B cell (primary cell): ENCODE measurements at regions not wholly inside any gene's neighbourhood (a gene's known extent, or its start where the extent isn't known, plus 50 kb on each side); places are given as distances from the start of the nearest gene placed in this dataset.

Experiments
- ATAC-seq: fragments of 200-7000 bp; cut with Tn5 transposase; one replicate; pipeline ENCODE4 v1.10.0; 2021; ENCODE audit warnings: low read depth, mild to moderate bottlenecking, moderate number of reproducible peaks, moderate library complexity
- CTCF ChIA-PET: fragments of 350-600 bp; sonication (Branson Sonifier 250); formaldehyde crosslinking; loops from one replicate; lab custom pipeline; 2021; ENCODE audit warnings: antibody characterized with exemption, inconsistent platforms; lab: Charles Lee
- POLR2A ChIA-PET: fragments of 350-600 bp; sonication (Branson Sonifier 250); formaldehyde crosslinking; loops from one replicate; lab custom pipeline; 2021; ENCODE audit warnings: antibody characterized with exemption; lab: Charles Lee
- DNase-seq: peaks from one replicate; pipeline ENCODE4 v3.0.0; 2013
- H2AFZ ChIP-seq: 2 replicates; pipeline ENCODE4 v1.6.1; 2012; ENCODE audit warnings: mild to moderate bottlenecking, low read depth, low read length; ENCODE audit not compliant: insufficient read depth, poor library complexity, severe bottlenecking
- H3K27ac ChIP-seq, 2 donors: 1 replicate in 1 of 2; 2 replicates in 1 of 2; pipeline ENCODE4 v1.5.1; 2012 to 2013; ENCODE audit warnings: low read length in 2 of 2, mild to moderate bottlenecking in 2 of 2, moderate library complexity in 1 of 2
- H3K27me3 ChIP-seq, 4 experiments: fragments of 200-600 bp in 1 of 4; sonication (generic) in 1 of 4; replicated peaks in 1 of 4; 1 replicate in 2 of 4; 2 replicates in 2 of 4; pipeline versions ENCODE4 v1.6.1 to v1.7.0; 2013 to 2016; ENCODE audit warnings: low read length in 3 of 4, mild to moderate bottlenecking in 2 of 4, mixed read lengths in 1 of 4, moderate library complexity in 1 of 4; ENCODE audit not compliant: insufficient read depth in 4 of 4, control insufficient read depth in 3 of 4; ENCODE audit errors: control extremely low read depth in 1 of 4
- H3K36me3 ChIP-seq, 2 experiments: replicated peaks in 1 of 2; 1 replicate in 1 of 2; 2 replicates in 1 of 2; pipeline versions ENCODE4 v1.6.1 to v1.7.1; 2013; ENCODE audit warnings: low read length in 1 of 2; ENCODE audit not compliant: insufficient read depth in 2 of 2, control insufficient read depth in 1 of 2; ENCODE audit errors: control extremely low read depth in 1 of 2, extremely low read depth in 1 of 2
- H3K4me1 ChIP-seq, 2 donors: fragments of 200-600 bp in 1 of 2; sonication (generic) in 1 of 2; 1 replicate in 1 of 2; 2 replicates in 1 of 2; pipeline versions ENCODE4 v1.5.1 to v1.6.1; 2013 to 2017; ENCODE audit warnings: low read length in 2 of 2; ENCODE audit not compliant: control insufficient read depth in 2 of 2, insufficient read depth in 2 of 2
- H3K4me2 ChIP-seq: replicated peaks from 2 replicates; pipeline ENCODE3; 2012; ENCODE audit warnings: mild to moderate bottlenecking, low read depth, low read length; ENCODE audit not compliant: poor library complexity, severe bottlenecking
- H3K4me3 ChIP-seq, 5 experiments: fragments of 200-600 bp in 1 of 5; sonication (generic) in 1 of 5; 1 replicate in 3 of 5; 2 replicates in 2 of 5; pipeline versions ENCODE4 v1.5.1 to v1.7.0; 2011 to 2016; ENCODE audit warnings: low read length in 4 of 5, mild to moderate bottlenecking in 4 of 5, low read depth in 2 of 5, control low read depth in 1 of 5, moderate library complexity in 1 of 5; ENCODE audit not compliant: insufficient read depth in 1 of 5; ENCODE audit errors: control extremely low read depth in 1 of 5, extremely low read depth in 1 of 5
- H3K79me2 ChIP-seq: fragments of 200-600 bp; sonication (generic); one replicate; pipeline ENCODE4 v1.6.0; 2016; ENCODE audit warnings: low read length; ENCODE audit not compliant: control insufficient read depth, insufficient read depth
- H3K9ac ChIP-seq: fragments of 200-600 bp; sonication (generic); 2 replicates; pipeline ENCODE4 v1.6.1; 2017; ENCODE audit warnings: mild to moderate bottlenecking, low read length, moderate library complexity
- H3K9me3 ChIP-seq, 3 donors: one replicate each; pipeline versions ENCODE4 v1.6.1 to v1.7.1; 2013; ENCODE audit warnings: low read length in 2 of 3; ENCODE audit not compliant: control insufficient read depth in 2 of 3, insufficient read depth in 1 of 3; ENCODE audit errors: control extremely low read depth in 1 of 3
- H4K20me1 ChIP-seq: 2 replicates; pipeline ENCODE4 v1.6.0; 2012; ENCODE audit warnings: mild to moderate bottlenecking, low read length; ENCODE audit not compliant: insufficient read depth, control insufficient read depth, poor library complexity, severe bottlenecking
- H3K27ac Mint-ChIP-seq: one replicate; pipeline ENCODE4 v1.8.0; 2021; ENCODE audit warnings: mixed read lengths
- H3K27me3 Mint-ChIP-seq: one replicate; pipeline ENCODE4 v1.8.0; 2021; ENCODE audit warnings: mixed read lengths
- H3K4me1 Mint-ChIP-seq: one replicate; pipeline ENCODE4 v1.8.0; 2021; ENCODE audit warnings: mixed read lengths
- H3K4me3 Mint-ChIP-seq: one replicate; pipeline ENCODE4 v1.8.0; 2021; ENCODE audit warnings: mixed read lengths
- H3K9me3 Mint-ChIP-seq: one replicate; pipeline ENCODE4 v1.8.0; 2022; ENCODE audit warnings: mixed read lengths; ENCODE audit not compliant: insufficient read depth
- EZH2 ChIP-seq: IDR thresholded peaks from 2 replicates; pipeline ENCODE4 v1.6.1; 2012; ENCODE audit warnings: borderline replicate concordance, low read depth, mild to moderate bottlenecking, moderate library complexity, low read length; ENCODE audit not compliant: insufficient read depth, poor library complexity, severe bottlenecking
- WGBS: methylation state at CpG from one replicate; pipeline ENCODE4 v1.1.5; 2013; ENCODE audit warnings: missing lambda C conversion rate; ENCODE audit not compliant: insufficient coverage; 5-methylcytosine and 5-hydroxymethylcytosine counted together
- intact Hi-C: fragments of 100-400 bp; cut with micrococcal nuclease; formaldehyde crosslinking; loops from one replicate; pipeline ENCODE4 v1.10.0; 2022
- TF ChIP-seq, protein P1 (sequence below): fragments of 200-600 bp; IDR thresholded peaks from one replicate; pipeline ENCODE4 v1.8.0; 2022; ENCODE audit warnings: antibody characterized with exemption, mild to moderate bottlenecking

DNA sequence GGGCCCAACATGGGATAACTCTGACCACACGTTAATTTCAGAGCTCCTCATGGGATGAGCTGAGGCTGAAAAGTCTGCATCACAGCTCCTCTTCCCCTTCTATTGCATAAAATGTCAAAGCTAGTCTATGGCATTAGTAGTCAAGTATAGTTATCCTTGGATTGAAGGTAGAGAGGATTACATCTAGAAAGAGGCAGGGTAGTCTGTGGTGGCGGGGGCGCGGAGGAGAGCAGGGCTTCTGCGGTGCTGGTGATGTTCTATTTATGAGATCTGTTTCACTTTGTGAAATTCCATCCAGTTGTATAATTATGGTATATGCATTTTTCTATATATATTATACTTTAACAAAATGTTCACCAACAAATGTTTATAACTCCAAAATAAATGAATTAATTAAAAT, 329.5 kb upstream of the GRAMD2B start:
- no peak overlapping the region for H3K27ac Mint-ChIP-seq
- ATAC-seq: no peak

DNA sequence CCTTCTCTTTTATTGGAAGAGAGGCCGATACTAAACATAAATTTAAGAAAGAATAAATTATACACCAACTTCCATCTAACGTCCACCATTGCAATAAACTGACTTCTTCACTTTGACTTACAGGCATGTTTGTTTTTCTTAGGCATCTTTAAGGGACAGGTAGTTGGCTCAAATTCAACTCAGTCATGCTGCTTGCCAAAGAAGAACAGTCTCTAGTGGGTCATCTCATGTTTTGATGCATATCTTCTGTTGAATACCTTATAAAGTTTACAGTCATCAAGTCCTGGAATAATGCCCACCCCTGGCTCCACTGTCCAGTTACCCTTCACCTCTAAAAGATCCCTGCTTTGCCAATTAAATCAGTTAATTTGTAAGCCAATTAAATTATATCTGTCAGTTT, 328.2 kb upstream of the GRAMD2B start:
- no peaks in the 10 kb centered on the region for H3K27me3 ChIP-seq
- TF ChIP-seq EZH2: no peak
- TF ChIP-seq, protein P1, sequence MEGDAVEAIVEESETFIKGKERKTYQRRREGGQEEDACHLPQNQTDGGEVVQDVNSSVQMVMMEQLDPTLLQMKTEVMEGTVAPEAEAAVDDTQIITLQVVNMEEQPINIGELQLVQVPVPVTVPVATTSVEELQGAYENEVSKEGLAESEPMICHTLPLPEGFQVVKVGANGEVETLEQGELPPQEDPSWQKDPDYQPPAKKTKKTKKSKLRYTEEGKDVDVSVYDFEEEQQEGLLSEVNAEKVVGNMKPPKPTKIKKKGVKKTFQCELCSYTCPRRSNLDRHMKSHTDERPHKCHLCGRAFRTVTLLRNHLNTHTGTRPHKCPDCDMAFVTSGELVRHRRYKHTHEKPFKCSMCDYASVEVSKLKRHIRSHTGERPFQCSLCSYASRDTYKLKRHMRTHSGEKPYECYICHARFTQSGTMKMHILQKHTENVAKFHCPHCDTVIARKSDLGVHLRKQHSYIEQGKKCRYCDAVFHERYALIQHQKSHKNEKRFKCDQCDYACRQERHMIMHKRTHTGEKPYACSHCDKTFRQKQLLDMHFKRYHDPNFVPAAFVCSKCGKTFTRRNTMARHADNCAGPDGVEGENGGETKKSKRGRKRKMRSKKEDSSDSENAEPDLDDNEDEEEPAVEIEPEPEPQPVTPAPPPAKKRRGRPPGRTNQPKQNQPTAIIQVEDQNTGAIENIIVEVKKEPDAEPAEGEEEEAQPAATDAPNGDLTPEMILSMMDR: no peak
- no peaks in the 10 kb centered on the region for H4K20me1 ChIP-seq
- Mint-ChIP-seq H3K27ac (no peak overlapping the region), H3K4me1 (no peaks in the 10 kb centered on the region), H3K4me3 (no peak overlapping the region), H3K27me3 (peaks cover 7% of the 10 kb centered on the region), H3K9me3 (peaks cover 5% of the 10 kb centered on the region)
- peaks cover 0 to 4% (median 0%) of the 10 kb centered on the region in 3 donors for H3K9me3 ChIP-seq
- no peak for ATAC-seq
- no peak overlapping the region for H2AFZ ChIP-seq
- intact Hi-C loops: no loop called here
- DNase-seq: no peak
- no peak overlapping the region for H3K4me2 ChIP-seq
- no peaks in the 10 kb centered on the region for H3K79me2 ChIP-seq
- no peak overlapping the region for H3K4me3 ChIP-seq
- H3K9ac ChIP-seq: no peak overlapping the region
- WGBS: no CpG with 5 or more reads among the region's 2 CpGs
- CTCF ChIA-PET: no interaction called here
- POLR2A ChIA-PET: no interaction called here
- no peaks in the 10 kb centered on the region for H3K4me1 ChIP-seq
- no peak overlapping the region for H3K27ac ChIP-seq
- no peaks in the 10 kb centered on the region for H3K36me3 ChIP-seq

More for the DNA sequence above, 329.5 kb upstream of the GRAMD2B start:
- Histone ChIP-seq H2AFZ (no peak overlapping the region), H3K9me3 (peaks cover 0 to 4% (median 0%) of the 10 kb centered on the region in 3 donors), H4K20me1 (no peaks in the 10 kb centered on the region), H3K4me2 (no peak overlapping the region), H3K79me2 (no peaks in the 10 kb centered on the region), H3K4me3 (no peak overlapping the region), H3K9ac (no peak overlapping the region), H3K27me3 (no peaks in the 10 kb centered on the region), H3K27ac (no peak overlapping the region), H3K4me1 (no peaks in the 10 kb centered on the region), H3K36me3 (no peaks in the 10 kb centered on the region)
- CTCF ChIA-PET: no interaction called here
- intact Hi-C loops: no loop called here
- WGBS: no CpG with 5 or more reads among the region's 5 CpGs
- peaks cover 7% of the 10 kb centered on the region for H3K27me3 Mint-ChIP-seq
- H3K9me3 Mint-ChIP-seq: peaks cover 7% of the 10 kb centered on the region
- no peak overlapping the region for H3K4me3 Mint-ChIP-seq
- DNase-seq: no peak
- H3K4me1 Mint-ChIP-seq: no peaks in the 10 kb centered on the region
- POLR2A ChIA-PET: no interaction called here
- TF ChIP-seq, protein P1: no peak
- no peak for TF ChIP-seq EZH2
